Thyroid gland (tissue), 4 donors: ENCODE measurements at regions not wholly inside any gene's neighbourhood (a gene's known extent, or its start where the extent isn't known, plus 50 kb on each side); places are given as distances from the start of the nearest gene placed in this dataset. TPM values are rescaled to one million over a fixed set of nuclear protein-coding genes. Genes with fewer than 3 reads are reported as not detected.

Source experiments
- DNase-seq, 2 donors: peaks; one replicate each; pipeline ENCODE4 v3.0.0-alpha.2; 2019
- H3K27ac ChIP-seq, 3 donors: fragments of 200-600 bp; sonication (generic); 1 replicate in 2 of 3; 2 replicates in 1 of 3; pipeline ENCODE4 v1.5.1; 2016 to 2019; ENCODE audit warnings: mild to moderate bottlenecking in 1 of 3, moderate library complexity in 1 of 3
- H3K27me3 ChIP-seq: fragments of 200-600 bp; sonication (generic); one replicate; pipeline ENCODE4 v1.5.1; 2019
- H3K36me3 ChIP-seq, 2 donors: fragments of 200-600 bp; sonication (generic); one replicate each; pipeline ENCODE4 v1.5.1; 2016 to 2019
- H3K4me1 ChIP-seq, 2 donors: fragments of 200-600 bp; sonication (generic); one replicate each; pipeline ENCODE4 v1.5.1; 2017 to 2019
- H3K4me3 ChIP-seq, 3 donors: fragments of 200-600 bp; sonication (generic); replicated peaks in 1 of 3; 1 replicate in 2 of 3; 2 replicates in 1 of 3; pipeline ENCODE4 v1.5.1; 2016; ENCODE audit warnings: mild to moderate bottlenecking in 1 of 3
- H3K9me3 ChIP-seq: fragments of 200-600 bp; sonication (generic); one replicate; pipeline ENCODE4 v1.5.1; 2017
- POLR2A ChIP-seq, 2 donors: fragments of 450-650 bp; IDR thresholded peaks; one replicate each; pipeline ENCODE4 v1.6.1; 2017; ENCODE audit warnings: antibody characterized with exemption in 2 of 2, mild to moderate bottlenecking in 2 of 2, moderate library complexity in 1 of 2
- WGBS, 2 donors: methylation state at CpG; one replicate each; pipeline ENCODE4 v1.1.5; 2017; 5-methylcytosine and 5-hydroxymethylcytosine counted together
- intact Hi-C: fragments of 100-400 bp; cut with DNase I; formaldehyde crosslinking; loops from one replicate; pipeline ENCODE4 v1.15.1; 2023
- small RNA-seq: library from RNA; depleted of rRNA; stranded (forward); fragments of <200 nt; gene quantifications from one replicate; pipeline ENCODE3, GENCODE V24; 2016
- TF ChIP-seq, protein P1 (sequence below), 6 experiments: fragments of 200-600 bp in 3 of 6; fragments of 450-650 bp in 3 of 6; sonication (generic) in 3 of 6; IDR thresholded peaks; one replicate each; pipeline ENCODE4 v1.5.1; 2016 to 2019; ENCODE audit warnings: antibody characterized with exemption in 6 of 6, mild to moderate bottlenecking in 2 of 6, inconsistent platforms in 1 of 6, moderate library complexity in 1 of 6

DNA sequence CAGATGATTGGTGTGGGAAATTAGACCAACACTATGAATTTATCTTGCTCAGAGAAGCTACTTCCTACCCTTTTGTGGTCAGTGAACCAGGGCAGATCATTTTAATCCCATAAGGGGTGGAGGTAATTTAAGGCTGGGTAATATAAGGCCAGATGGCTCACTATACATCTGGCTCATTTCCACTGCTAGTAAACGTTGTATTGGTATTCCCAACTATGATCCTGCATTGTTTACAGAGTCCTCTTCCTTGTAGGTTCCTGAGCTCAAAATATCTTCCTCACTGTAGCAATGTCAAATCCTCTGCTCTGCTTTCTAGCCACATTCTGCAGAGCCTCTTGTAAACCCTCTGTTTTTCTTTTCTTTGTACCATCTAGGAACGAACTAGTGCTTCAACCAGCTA lies 93.0 kb upstream of the MGAT4C start:
- intact Hi-C loops = no loop called here
- TF ChIP-seq POLR2A (IDR thresholded peaks at IDR 0.05) = no peak
- TF ChIP-seq, protein P1, sequence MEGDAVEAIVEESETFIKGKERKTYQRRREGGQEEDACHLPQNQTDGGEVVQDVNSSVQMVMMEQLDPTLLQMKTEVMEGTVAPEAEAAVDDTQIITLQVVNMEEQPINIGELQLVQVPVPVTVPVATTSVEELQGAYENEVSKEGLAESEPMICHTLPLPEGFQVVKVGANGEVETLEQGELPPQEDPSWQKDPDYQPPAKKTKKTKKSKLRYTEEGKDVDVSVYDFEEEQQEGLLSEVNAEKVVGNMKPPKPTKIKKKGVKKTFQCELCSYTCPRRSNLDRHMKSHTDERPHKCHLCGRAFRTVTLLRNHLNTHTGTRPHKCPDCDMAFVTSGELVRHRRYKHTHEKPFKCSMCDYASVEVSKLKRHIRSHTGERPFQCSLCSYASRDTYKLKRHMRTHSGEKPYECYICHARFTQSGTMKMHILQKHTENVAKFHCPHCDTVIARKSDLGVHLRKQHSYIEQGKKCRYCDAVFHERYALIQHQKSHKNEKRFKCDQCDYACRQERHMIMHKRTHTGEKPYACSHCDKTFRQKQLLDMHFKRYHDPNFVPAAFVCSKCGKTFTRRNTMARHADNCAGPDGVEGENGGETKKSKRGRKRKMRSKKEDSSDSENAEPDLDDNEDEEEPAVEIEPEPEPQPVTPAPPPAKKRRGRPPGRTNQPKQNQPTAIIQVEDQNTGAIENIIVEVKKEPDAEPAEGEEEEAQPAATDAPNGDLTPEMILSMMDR (IDR thresholded peaks at IDR 0.05) = no peak
- Histone ChIP-seq H3K9me3 (no peaks in the 10 kb centered on the region), H3K4me3 (no peak overlapping the region), H3K27ac (no peak overlapping the region), H3K4me1 (no peaks in the 10 kb centered on the region), H3K36me3 (no peaks in the 10 kb centered on the region), H3K27me3 (no peaks in the 10 kb centered on the region)
- DNase-seq = no peak
- 29 to 42% methylated on average over 2 of the region's 2 CpGs for WGBS, 2 donors

DNA sequence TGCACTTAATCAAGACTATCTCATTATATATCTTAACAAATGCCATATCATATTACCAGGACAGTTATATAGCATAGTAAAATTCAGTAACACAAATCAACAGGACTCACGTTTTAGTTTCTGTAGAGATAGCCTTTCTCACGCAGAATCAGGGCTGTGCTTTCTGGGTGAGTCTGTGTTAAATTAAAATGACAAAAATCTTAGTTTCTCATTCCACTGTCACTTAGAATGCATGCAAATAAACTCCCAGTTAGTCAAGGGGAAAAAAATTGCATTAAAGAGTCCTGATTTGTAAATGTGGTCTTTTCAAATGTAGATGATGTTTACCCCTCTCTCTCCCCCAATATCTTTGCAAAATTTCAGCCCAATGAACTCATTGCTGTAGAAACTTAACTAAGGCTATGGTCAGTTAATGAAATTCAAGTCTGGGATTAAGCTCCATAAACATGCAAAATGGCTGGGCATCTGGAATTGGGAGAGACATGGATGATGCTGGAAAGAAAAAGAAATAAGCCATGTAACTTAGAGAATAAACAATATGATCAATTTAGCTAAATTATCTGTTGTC lies 77.8 kb upstream of the MGAT4C start:
- intact Hi-C loops = no loop called here
- H3K27me3 ChIP-seq = no peaks in the 10 kb centered on the region
- no peak overlapping the region for H3K4me3 ChIP-seq
- no peak for DNase-seq
- H3K27ac ChIP-seq = no peak overlapping the region
- no peaks in the 10 kb centered on the region for H3K9me3 ChIP-seq
- no peak for TF ChIP-seq POLR2A (IDR thresholded peaks at IDR 0.05)
- TF ChIP-seq, protein P1 (IDR thresholded peaks at IDR 0.05) = no peak
- WGBS, 2 donors = 81 to 89% methylated on average over 2 of the region's 2 CpGs
- H3K4me1 ChIP-seq = peaks cover 0 to 7% of the 10 kb centered on the region in 2 donors
- H3K36me3 ChIP-seq = no peaks in the 10 kb centered on the region

DNA sequence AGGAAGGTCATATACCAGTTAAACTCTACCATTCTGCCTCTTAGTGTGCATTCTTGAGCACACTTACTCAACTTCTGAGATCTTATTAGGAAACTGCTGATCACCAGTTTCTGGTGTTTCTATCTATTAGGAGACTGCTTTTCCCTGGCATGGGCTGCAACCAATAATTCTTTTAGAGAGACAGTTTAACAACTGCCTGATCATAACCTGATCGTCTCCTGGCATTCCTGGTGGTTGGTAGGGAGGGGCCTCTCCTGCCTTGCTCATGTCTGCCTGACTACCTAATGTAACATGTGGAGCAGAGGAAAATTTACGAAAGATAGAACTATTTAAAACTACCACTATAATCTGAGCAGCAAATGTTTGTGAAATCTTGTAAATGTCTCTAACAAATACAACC lies 75.3 kb upstream of the MGAT4C start:
- Histone ChIP-seq H3K27me3 (no peaks in the 10 kb centered on the region), H3K36me3 (no peaks in the 10 kb centered on the region), H3K4me3 (no peak overlapping the region), H3K9me3 (no peaks in the 10 kb centered on the region), H3K27ac (no peak overlapping the region), H3K4me1 (peaks cover 0 to 7% of the 10 kb centered on the region in 2 donors)
- TF ChIP-seq, protein P1 (IDR thresholded peaks at IDR 0.05) = no peak
- no peak for TF ChIP-seq POLR2A (IDR thresholded peaks at IDR 0.05)
- intact Hi-C loops = no loop called here
- DNase-seq = no peak
- WGBS, 2 donors = 41 to 42% methylated on average over 2 of the region's 2 CpGs

DNA sequence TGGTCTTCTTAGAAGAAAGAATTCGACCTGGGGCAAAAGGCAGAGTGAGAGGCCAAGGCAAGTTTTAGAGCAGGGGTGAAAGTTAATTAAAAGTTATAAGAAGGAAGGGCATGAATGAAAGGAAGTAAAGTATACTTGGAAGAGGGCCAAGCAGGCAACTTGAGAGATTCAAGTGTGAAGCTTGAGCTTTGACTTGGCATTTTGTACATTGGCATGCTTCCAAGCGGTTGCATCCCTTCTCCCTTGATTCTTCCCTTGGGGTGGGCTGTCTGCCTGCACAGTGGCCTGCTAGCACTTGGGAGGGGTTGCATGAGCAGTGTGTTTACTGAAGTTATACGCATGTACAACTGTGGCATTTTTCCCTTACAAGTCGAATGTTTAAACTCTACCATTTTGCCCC lies 74.8 kb upstream of the MGAT4C start:
- H3K27ac ChIP-seq = no peak overlapping the region
- WGBS, 2 donors = 32 to 34% methylated on average over 4 of the region's 4 CpGs
- no peaks in the 10 kb centered on the region for H3K27me3 ChIP-seq
- H3K4me3 ChIP-seq = no peak overlapping the region
- TF ChIP-seq, protein P1 (IDR thresholded peaks at IDR 0.05) = no peak
- no peak for TF ChIP-seq POLR2A (IDR thresholded peaks at IDR 0.05)
- H3K9me3 ChIP-seq = no peaks in the 10 kb centered on the region
- H3K36me3 ChIP-seq = no peaks in the 10 kb centered on the region
- peak; percentile 43 to 50 for DNase-seq
- peaks cover 0 to 7% of the 10 kb centered on the region in 2 donors for H3K4me1 ChIP-seq
- intact Hi-C loops = no loop called here

DNA sequence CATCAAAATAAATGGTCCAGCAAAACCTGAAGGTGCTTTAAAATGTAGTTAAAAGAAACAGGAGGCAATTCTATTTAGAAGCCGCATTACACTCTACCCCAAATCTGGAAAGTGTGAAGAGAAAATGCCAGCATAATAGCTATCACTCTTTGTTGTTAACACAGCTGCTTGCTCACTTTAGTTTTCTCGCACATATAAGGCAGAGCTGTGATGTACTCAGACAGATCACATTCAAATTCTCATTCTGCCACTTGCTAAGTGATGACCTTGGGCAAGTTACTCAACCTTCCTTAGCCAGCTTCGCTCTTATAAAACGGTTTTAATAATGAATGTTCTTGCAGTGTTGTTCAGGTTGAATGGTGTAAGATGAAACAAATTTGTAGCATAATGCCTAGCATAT lies 56.0 kb upstream of the MGAT4C start:
- no peak for DNase-seq
- intact Hi-C loops = no loop called here
- no peak for TF ChIP-seq POLR2A (IDR thresholded peaks at IDR 0.05)
- TF ChIP-seq, protein P1 (IDR thresholded peaks at IDR 0.05) = no peak
- Histone ChIP-seq H3K27ac (no peak overlapping the region), H3K36me3 (no peaks in the 10 kb centered on the region), H3K27me3 (no peaks in the 10 kb centered on the region), H3K4me3 (no peak overlapping the region), H3K9me3 (no peaks in the 10 kb centered on the region), H3K4me1 (no peaks in the 10 kb centered on the region)
- WGBS, 2 donors = 89 to 90% methylated on average over 4 of the region's 4 CpGs

Small RNA genes lying in the stretch of these regions (small RNA-seq; reads per million reads assigned to genes)
- gene AC079598.2 = not detected
- not detected for gene AC079598.3
- not detected for gene AC079598.4
- not detected for gene CYCSP30
